ENCODE measurements at regions not wholly inside any gene's neighbourhood (a gene's known extent, or its start where the extent isn't known, plus 50 kb on each side); places are given as distances from the start of the nearest gene placed in this dataset.

DNA sequence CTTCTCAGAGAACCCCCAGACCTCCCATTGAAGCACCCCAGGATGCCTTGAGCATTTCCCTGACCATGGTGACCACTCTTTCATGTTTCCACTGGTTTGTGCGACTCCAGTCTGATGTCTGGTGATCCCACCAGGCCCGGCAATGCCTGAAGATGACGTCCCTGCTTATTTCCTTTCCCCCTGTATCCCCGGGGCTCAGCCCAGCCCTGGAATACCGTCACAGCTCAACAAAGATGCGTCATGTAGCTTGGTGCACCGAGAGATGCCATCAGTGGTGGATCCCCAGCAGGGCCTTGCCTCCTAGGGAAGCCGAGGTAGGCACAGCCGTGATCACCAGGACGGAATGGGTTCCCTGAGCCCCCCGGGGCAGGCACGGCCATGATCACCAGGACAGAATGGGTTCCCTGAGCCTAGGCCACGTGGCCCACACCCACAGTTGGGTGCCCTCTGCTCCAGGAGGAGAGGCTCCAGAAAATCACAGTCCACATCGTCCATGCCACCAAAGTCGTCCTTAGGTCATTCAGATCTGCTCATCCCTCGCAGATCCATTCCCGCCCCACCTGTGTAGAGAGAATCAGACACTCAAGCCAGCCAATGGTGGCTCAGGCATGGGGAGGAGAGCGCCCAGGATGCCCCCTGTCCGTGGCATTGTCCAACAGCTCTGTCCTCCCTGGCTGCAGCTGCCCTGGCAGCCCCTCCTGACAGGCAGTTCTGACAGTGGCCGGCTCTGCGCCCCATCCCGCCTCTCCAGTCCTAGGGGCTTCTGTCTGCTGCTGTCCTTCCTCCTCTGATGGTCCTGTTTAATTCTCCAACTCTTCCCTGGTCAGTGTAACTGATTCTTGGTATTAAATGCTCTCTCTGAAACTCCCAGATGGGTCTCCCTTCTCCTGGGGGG lies 261.1 kb downstream of the RBFOX3 start:
- H3K27ac ChIP-seq (ENCODE audit: insufficient read depth, low read depth, low read length) = no peak overlapping the region
- dilution Hi-C loops (cut with MboI; ENCODE audit: extremely low pct_ligation_motif_present, low sequenced_read_pairs) (no loop called here), intact Hi-C loops (cut with micrococcal nuclease) (no loop called here)
- no peaks in the 10 kb centered on the region for H3K4me1 ChIP-seq (ENCODE audit: control insufficient read depth, extremely low read depth, insufficient read depth, low read length)
- H3K9me3 ChIP-seq (replicated peaks; ENCODE audit: control insufficient read depth, insufficient read depth, low read length) = no peaks in the 10 kb centered on the region
- FAIRE-seq (no peak), DNase-seq (ENCODE audit: low read depth, low spot score) (no peak)
- H3K36me3 ChIP-seq (ENCODE audit: control insufficient read depth in 2 of 2, extremely low read depth in 1 of 2, insufficient read depth in 2 of 2, low read length in 2 of 2) = no peaks in the 10 kb centered on the region
- H4K20me1 ChIP-seq (replicated peaks; ENCODE audit: control insufficient read depth, extremely low read depth, insufficient read depth, low read length) = no peaks in the 10 kb centered on the region
- H3K9me1 ChIP-seq (replicated peaks; ENCODE audit: control insufficient read depth, extremely low read depth, insufficient read depth, low read length) = no peaks in the 10 kb centered on the region
- no peaks in the 10 kb centered on the region for H3K27me3 ChIP-seq (ENCODE audit: control insufficient read depth in 2 of 2, insufficient read depth in 2 of 2, low read length in 2 of 2)
- ChIA-PET CTCF (no interaction called here), POLR2A (no interaction called here)
- H3K79me2 ChIP-seq (ENCODE audit: control insufficient read depth, insufficient read depth, low read length) = no peaks in the 10 kb centered on the region
- no peak overlapping the region for H3K4me3 ChIP-seq (replicated peaks in 1 of 3; ENCODE audit: insufficient read depth in 1 of 3, low read depth in 1 of 3, low read length in 3 of 3)
- no peak overlapping the region for H3K9ac ChIP-seq (replicated peaks; ENCODE audit: extremely low read depth, insufficient read depth, low read length)
- no peak for TF ChIP-seq GATA2 (IDR thresholded peaks at IDR 0.05; ENCODE audit: insufficient read depth, insufficient read length, low read depth, low read length)
- TF ChIP-seq MYC (IDR thresholded peaks at IDR 0.05; ENCODE audit: low read depth, low read length) = no peak
- TF ChIP-seq, protein P1, sequence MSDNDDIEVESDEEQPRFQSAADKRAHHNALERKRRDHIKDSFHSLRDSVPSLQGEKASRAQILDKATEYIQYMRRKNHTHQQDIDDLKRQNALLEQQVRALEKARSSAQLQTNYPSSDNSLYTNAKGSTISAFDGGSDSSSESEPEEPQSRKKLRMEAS (IDR thresholded peaks at IDR 0.05; ENCODE audit: insufficient read depth, insufficient read length) = no peak
- TF ChIP-seq POLR2AphosphoS5 (IDR thresholded peaks at IDR 0.05; ENCODE audit: insufficient read depth, low read depth, low read length) = no peak
- TF ChIP-seq, protein P2, sequence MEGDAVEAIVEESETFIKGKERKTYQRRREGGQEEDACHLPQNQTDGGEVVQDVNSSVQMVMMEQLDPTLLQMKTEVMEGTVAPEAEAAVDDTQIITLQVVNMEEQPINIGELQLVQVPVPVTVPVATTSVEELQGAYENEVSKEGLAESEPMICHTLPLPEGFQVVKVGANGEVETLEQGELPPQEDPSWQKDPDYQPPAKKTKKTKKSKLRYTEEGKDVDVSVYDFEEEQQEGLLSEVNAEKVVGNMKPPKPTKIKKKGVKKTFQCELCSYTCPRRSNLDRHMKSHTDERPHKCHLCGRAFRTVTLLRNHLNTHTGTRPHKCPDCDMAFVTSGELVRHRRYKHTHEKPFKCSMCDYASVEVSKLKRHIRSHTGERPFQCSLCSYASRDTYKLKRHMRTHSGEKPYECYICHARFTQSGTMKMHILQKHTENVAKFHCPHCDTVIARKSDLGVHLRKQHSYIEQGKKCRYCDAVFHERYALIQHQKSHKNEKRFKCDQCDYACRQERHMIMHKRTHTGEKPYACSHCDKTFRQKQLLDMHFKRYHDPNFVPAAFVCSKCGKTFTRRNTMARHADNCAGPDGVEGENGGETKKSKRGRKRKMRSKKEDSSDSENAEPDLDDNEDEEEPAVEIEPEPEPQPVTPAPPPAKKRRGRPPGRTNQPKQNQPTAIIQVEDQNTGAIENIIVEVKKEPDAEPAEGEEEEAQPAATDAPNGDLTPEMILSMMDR (IDR thresholded peaks at IDR 0.05; ENCODE audit: extremely low read depth in 1 of 2, insufficient read depth in 1 of 2, low read depth in 1 of 2, low read length in 2 of 2) = no peak
- no peak for TF ChIP-seq FOS (IDR thresholded peaks at IDR 0.05; ENCODE audit: borderline replicate concordance, insufficient read depth, low read length)
- no peak for TF ChIP-seq JUN (IDR thresholded peaks at IDR 0.05; ENCODE audit: borderline replicate concordance, insufficient read depth, insufficient read length, low read depth)
- no peak for TF ChIP-seq EZH2 (IDR thresholded peaks at IDR 0.05; ENCODE audit: borderline replicate concordance, low read depth, low read length, severe bottlenecking)
- TF ChIP-seq POLR2A (IDR thresholded peaks at IDR 0.05; ENCODE audit: low read depth, low read length) = no peak
- H2AFZ ChIP-seq (ENCODE audit: low read depth, low read length) = no peak overlapping the region
- no peak overlapping the region for H3K4me2 ChIP-seq (ENCODE audit: insufficient read depth, low read length)
- BruUV-seq (replicated peaks) = no TSS peak
